HCT116 (cell line): ENCODE measurements at regions not wholly inside any gene's neighbourhood (a gene's known extent, or its start where the extent isn't known, plus 50 kb on each side); places are given as distances from the start of the nearest gene placed in this dataset.

Experiments
- ATAC-seq: fragments of 200-7000 bp; cut with Tn5 transposase; 2 replicates; pipeline ENCODE4 v1.9.1; 2020; ENCODE audit warnings: mild to moderate bottlenecking, moderate library complexity
- BruUV-seq: library from RNA; stranded (reverse); fragments of 400-500 nt; replicated peaks from 2 replicates; lab custom pipeline; 2021; lab: Mats Ljungman, UMichigan
- CTCF ChIA-PET: fragments of 300-600 bp; sonication (Branson Sonifier 250); formaldehyde crosslinking; loops from one replicate; lab custom pipeline; 2021; ENCODE audit warnings: antibody characterized with exemption; lab: Charles Lee
- POLR2A ChIA-PET: fragments of 300-600, 350-600 bp; sonication (Branson Sonifier 250); formaldehyde crosslinking; loops from one replicate; lab custom pipeline; 2021; ENCODE audit warnings: antibody characterized with exemption; lab: Charles Lee
- RAD21 ChIA-PET, 2 experiments: fragments of 300-600 bp; sonication (Branson Sonifier 250); formaldehyde crosslinking; loops; one replicate each; lab custom pipeline; 2023; ENCODE audit warnings: low total read pairs in 2 of 2; ENCODE audit not compliant: uncharacterized antibody in 2 of 2, unreplicated experiment in 2 of 2, low non-redundant PET in 1 of 2; lab: Charles Lee
- DNase-seq: peaks from one replicate; pipeline ENCODE4 v3.0.0-alpha.2; 2010; ENCODE audit warnings: low read depth, low spot score
- H2AFZ ChIP-seq: fragments of 200-600 bp; shearing (Covaris generic), sonication (generic); 2 replicates; pipeline ENCODE4 v1.6.1; 2017; ENCODE audit warnings: low read depth, mixed run types, mixed read lengths, antibody characterized with exemption, low read length; ENCODE audit not compliant: poor library complexity, severe bottlenecking
- H3K27ac ChIP-seq: 2 replicates; pipeline ENCODE4 v1.5.1; 2012; ENCODE audit warnings: low read depth, low read length
- H3K27me3 ChIP-seq: fragments of 200-600 bp; sonication (generic); 2 replicates; pipeline ENCODE4 v1.6.1; 2016; ENCODE audit warnings: mixed run types, low read length, mixed read lengths; ENCODE audit not compliant: insufficient read depth
- H3K36me3 ChIP-seq, 2 experiments: fragments of 200-500 bp in 1 of 2; fragments of 200-600 bp in 1 of 2; sonication (Bioruptor generic) in 1 of 2; sonication (generic) in 1 of 2; 2 replicates each; pipeline versions ENCODE4 v1.5.1 to v1.6.1; 2014 to 2016; ENCODE audit warnings: low read length in 2 of 2, inconsistent platforms in 1 of 2, mixed read lengths in 1 of 2, mixed run types in 1 of 2; ENCODE audit not compliant: insufficient read depth in 2 of 2, control insufficient read depth in 1 of 2
- H3K4me1 ChIP-seq, 2 experiments: fragments of 200-600 bp in 1 of 2; sonication (generic) in 1 of 2; 2 replicates each; pipeline versions ENCODE4 v1.5.1 to v1.6.1; 2012 to 2017; ENCODE audit warnings: low read length in 2 of 2, inconsistent platforms in 1 of 2, mild to moderate bottlenecking in 1 of 2, mixed read lengths in 1 of 2, mixed run types in 1 of 2, moderate library complexity in 1 of 2; ENCODE audit not compliant: insufficient read depth in 2 of 2, control insufficient read depth in 1 of 2
- H3K4me2 ChIP-seq: fragments of 200-600 bp; sonication (generic); 2 replicates; pipeline ENCODE4 v1.6.1; 2017; ENCODE audit warnings: mixed run types, low read length, mixed read lengths
- H3K4me3 ChIP-seq, 2 experiments: fragments of 200-600 bp in 1 of 2; sonication (generic) in 1 of 2; replicated peaks in 1 of 2; 2 replicates each; pipeline ENCODE4 v1.5.1; 2011 to 2016; ENCODE audit warnings: low read length in 2 of 2, control low read depth in 1 of 2, low read depth in 1 of 2, mild to moderate bottlenecking in 1 of 2, mixed read lengths in 1 of 2, mixed run types in 1 of 2
- H3K79me2 ChIP-seq: fragments of 200-600 bp; sonication (generic); 2 replicates; pipeline ENCODE4 v1.6.1; 2017; ENCODE audit warnings: mild to moderate bottlenecking, mixed run types, low read length, moderate library complexity, mixed read lengths; ENCODE audit not compliant: insufficient read depth
- H3K9ac ChIP-seq: fragments of 200-600 bp; sonication (generic); 2 replicates; pipeline ENCODE4 v1.6.1; 2016; ENCODE audit warnings: low read length, mixed read lengths
- H3K9me2 ChIP-seq: fragments of 200-600 bp; sonication (generic), shearing (Covaris generic); 2 replicates; pipeline ENCODE4 v1.6.1; 2017; ENCODE audit warnings: mixed run types, mild to moderate bottlenecking, moderate library complexity; ENCODE audit not compliant: insufficient read depth
- H3K9me3 ChIP-seq, 2 experiments: fragments of 200-500 bp in 1 of 2; fragments of 200-600 bp in 1 of 2; sonication (Bioruptor generic) in 1 of 2; sonication (generic) in 1 of 2; 2 replicates each; pipeline ENCODE4 v1.6.1; 2014 to 2017; ENCODE audit warnings: low read length in 2 of 2, mixed read lengths in 2 of 2, inconsistent platforms in 1 of 2, low read depth in 1 of 2, mild to moderate bottlenecking in 1 of 2, mixed run types in 1 of 2, moderate library complexity in 1 of 2; ENCODE audit not compliant: control insufficient read depth in 1 of 2, insufficient read depth in 1 of 2
- H4K20me1 ChIP-seq: fragments of 200-600 bp; sonication (generic), shearing (Covaris generic); 2 replicates; pipeline ENCODE4 v1.6.1; 2017; ENCODE audit warnings: mixed run types, mild to moderate bottlenecking, moderate library complexity; ENCODE audit not compliant: insufficient read depth
- CTCF ChIP-seq, 3 experiments: fragments of 200-600 bp in 1 of 3; sonication (generic) in 1 of 3; IDR thresholded peaks in 2 of 3; conservative IDR thresholded peaks in 1 of 3; 2 replicates each; pipeline ENCODE4 v1.5.1; 2012 to 2017; ENCODE audit warnings: low read depth in 2 of 3, low read length in 2 of 3, antibody characterized with exemption in 1 of 3, borderline replicate concordance in 1 of 3, control low read depth in 1 of 3, mild to moderate bottlenecking in 1 of 3, mixed read lengths in 1 of 3, mixed run types in 1 of 3, moderate library complexity in 1 of 3; ENCODE audit not compliant: insufficient read depth in 1 of 3
- EZH2 ChIP-seq: fragments of 200-600 bp; sonication (generic); IDR thresholded peaks from 2 replicates; pipeline ENCODE4 v1.6.1; 2017; ENCODE audit warnings: antibody characterized with exemption, mixed run types
- MAX ChIP-seq: IDR thresholded peaks from 2 replicates; pipeline ENCODE4 v1.6.1; 2012
- POLR2AphosphoS5 ChIP-seq: IDR thresholded peaks from 2 replicates; pipeline ENCODE4 v1.6.1; 2011; ENCODE audit warnings: mild to moderate bottlenecking, low read depth, low read length, moderate library complexity
- RAD21 ChIP-seq: IDR thresholded peaks from 2 replicates; pipeline ENCODE4 v1.6.1; 2012; ENCODE audit warnings: low read depth, mild to moderate bottlenecking
- SRF ChIP-seq: IDR thresholded peaks from 2 replicates; pipeline ENCODE4 v1.6.1; 2012; ENCODE audit warnings: low read depth
- intact Hi-C: fragments of 100-400 bp; cut with micrococcal nuclease; formaldehyde crosslinking; loops from 2 replicates; pipeline ENCODE4 v1.10.0; 2022

DNA sequence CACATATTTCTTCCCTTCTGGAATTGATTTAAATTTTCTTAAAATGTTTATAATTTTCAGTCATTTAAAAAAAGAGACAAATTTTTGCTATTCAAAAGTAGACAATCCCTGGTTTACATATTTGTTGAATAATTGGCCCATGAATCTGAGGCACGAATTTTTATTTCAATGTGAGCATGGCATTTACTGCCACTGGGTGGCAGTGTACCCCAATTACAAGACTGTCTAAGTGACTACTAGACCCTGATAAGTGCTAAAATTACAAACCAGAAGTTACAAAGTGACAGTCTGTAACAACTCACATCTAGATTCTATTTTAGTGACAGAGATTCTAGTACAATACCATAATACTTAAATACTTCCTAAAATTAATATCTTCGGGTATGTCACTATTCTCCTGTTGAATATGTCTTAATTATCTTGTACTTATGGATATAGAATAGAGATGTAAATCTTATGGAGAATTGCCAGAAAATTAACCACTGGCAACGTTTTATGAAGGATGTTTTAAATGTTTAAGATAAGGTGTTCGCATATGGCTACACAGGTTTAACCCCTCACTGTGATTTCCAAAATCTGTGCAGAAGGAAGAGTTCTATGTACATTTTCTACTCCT lies 235.8 kb downstream of the MAP2K4 start:
- Histone ChIP-seq H3K4me2 (no peak overlapping the region), H3K36me3 (no peaks in the 10 kb centered on the region), H3K79me2 (no peaks in the 10 kb centered on the region), H3K4me1 (no peaks in the 10 kb centered on the region), H3K9me2 (no peaks in the 10 kb centered on the region), H3K4me3 (no peak overlapping the region), H3K9ac (no peak overlapping the region), H2AFZ (no peak overlapping the region), H4K20me1 (no peaks in the 10 kb centered on the region), H3K27ac (no peak overlapping the region), H3K27me3 (peaks cover 30% of the 10 kb centered on the region; the same call in 1 of the 2 replicates), H3K9me3 (no peaks in the 10 kb centered on the region)
- ChIA-PET CTCF (interaction anchor here (0.9 to 1.2 kb wide), 2 partner anchors 407 to 486 kb away, joined by 3 to 4 read pairs; no protein-coding TSS in a partner anchor), RAD21 (no interaction called here), POLR2A (no interaction called here)
- ATAC-seq (peak; percentile 74), DNase-seq (peak; percentile 37)
- TF ChIP-seq CTCF (IDR thresholded peaks at IDR 0.05 in 2 of 3, conservative IDR thresholded peaks at IDR 0.05 in 1 of 3; ENCODE audit: borderline replicate concordance in 1 of 3, insufficient read depth in 1 of 3, low read depth in 2 of 3, low read length in 2 of 3) (peak; percentile 54 to 81 (median 73); a peak in 5 of 6 replicates), RAD21 (peak; percentile 68), SRF (no peak)
- intact Hi-C loops, result loop anchor here (1.0 kb wide), 3 partner anchors 411 to 747 kb away; no protein-coding TSS in a partner anchor
- BruUV-seq, result no TSS peak

DNA sequence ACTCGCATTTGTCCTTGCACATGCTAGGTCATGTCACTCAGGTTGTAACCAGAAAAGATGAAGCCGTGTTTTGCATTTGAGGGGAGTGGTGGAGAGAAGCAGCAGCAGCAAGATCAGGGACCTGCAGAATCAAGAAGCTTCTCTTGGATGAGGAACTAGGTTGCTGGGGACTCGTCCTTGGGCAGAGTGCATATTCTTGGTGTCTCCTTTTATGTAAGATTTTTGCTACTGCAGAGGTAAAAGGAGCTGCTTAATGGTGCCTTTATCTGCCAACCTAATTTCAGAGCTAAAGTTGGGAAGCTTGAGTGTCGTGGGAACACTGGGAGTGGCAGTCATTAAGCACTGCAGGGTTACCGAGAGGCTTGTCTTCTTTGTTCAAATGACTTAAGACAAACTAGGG lies 236.5 kb downstream of the MAP2K4 start:
- Histone ChIP-seq H3K4me2 (no peak overlapping the region), H3K9me3 (no peaks in the 10 kb centered on the region), H3K79me2 (no peaks in the 10 kb centered on the region), H3K4me1 (no peaks in the 10 kb centered on the region), H3K9me2 (no peaks in the 10 kb centered on the region), H2AFZ (no peak overlapping the region), H4K20me1 (no peaks in the 10 kb centered on the region), H3K4me3 (no peak overlapping the region), H3K36me3 (no peaks in the 10 kb centered on the region), H3K27me3 (peaks cover 25% of the 10 kb centered on the region; the same call in 1 of the 2 replicates), H3K27ac (no peak overlapping the region), H3K9ac (no peak overlapping the region)
- ChIA-PET RAD21 (no interaction called here), POLR2A (no interaction called here), CTCF (interaction anchor here (0.9 to 2.1 kb wide), 3 partner anchors 406 to 485 kb away, joined by 3 to 12 read pairs (median 4); no protein-coding TSS in a partner anchor)
- no peak for ATAC-seq
- no TSS peak for BruUV-seq
- no peak for DNase-seq
- intact Hi-C loops, result no loop called here
- TF ChIP-seq EZH2 (no peak), MAX (no peak), POLR2AphosphoS5 (no peak)
